Lower leg skin (tissue), 3 donors: ENCODE measurements at regions not wholly inside any gene's neighbourhood (a gene's known extent, or its start where the extent isn't known, plus 50 kb on each side); places are given as distances from the start of the nearest gene placed in this dataset.

Source experiments
- CTCF ChIP-seq, 3 donors: fragments of 450-650 bp; IDR thresholded peaks; one replicate each; pipeline ENCODE4 v1.5.1; 2016; ENCODE audit warnings: antibody characterized with exemption in 3 of 3, mild to moderate bottlenecking in 3 of 3, moderate library complexity in 2 of 3
- POLR2A ChIP-seq, 2 donors: fragments of 450-650 bp; IDR thresholded peaks; one replicate each; pipeline ENCODE4 v1.6.1; 2016 to 2017; ENCODE audit warnings: antibody characterized with exemption in 2 of 2, mild to moderate bottlenecking in 1 of 2, moderate library complexity in 1 of 2

DNA sequence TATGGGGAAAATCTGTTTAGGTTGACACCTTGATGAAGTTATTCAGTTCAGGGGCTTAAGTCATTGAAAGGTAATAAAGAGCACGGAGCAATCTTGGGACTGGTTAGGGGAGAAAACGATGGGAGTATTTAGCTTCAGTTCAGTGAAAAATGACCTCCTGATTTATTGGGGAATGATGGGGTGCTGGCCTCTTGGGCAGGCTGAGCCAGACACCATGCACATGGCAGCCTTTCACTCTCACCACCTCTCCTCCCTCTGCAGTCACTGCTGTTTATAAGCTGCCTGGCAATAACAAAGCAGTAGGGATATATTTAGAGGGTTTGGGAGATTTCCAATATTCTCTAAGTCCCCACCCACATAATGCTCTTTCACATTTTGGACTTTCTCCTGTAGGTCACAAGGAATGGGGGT is 140.5 kb upstream of the HS3ST2 start:
- TF ChIP-seq CTCF (IDR thresholded peaks at IDR 0.05) (no peak), POLR2A (IDR thresholded peaks at IDR 0.05) (no peak)
